GM18867 (cell line): ENCODE measurements at regions not wholly inside any gene's neighbourhood (a gene's known extent, or its start where the extent isn't known, plus 50 kb on each side); places are given as distances from the start of the nearest gene placed in this dataset.
"Not testable (repeated sequence)": the region's sequence is repeated elsewhere in the genome, so short reads cannot be mapped to it uniquely, and the experiment has no call there.

ENCODE experiments used
- ATAC-seq: cut with Tn5 transposase; IDR thresholded peaks from one replicate; pipeline ENCODE4 v1.9.1; 2021; ENCODE audit warnings: mild to moderate bottlenecking, moderate library complexity; ENCODE audit not compliant: unreplicated experiment

DNA sequence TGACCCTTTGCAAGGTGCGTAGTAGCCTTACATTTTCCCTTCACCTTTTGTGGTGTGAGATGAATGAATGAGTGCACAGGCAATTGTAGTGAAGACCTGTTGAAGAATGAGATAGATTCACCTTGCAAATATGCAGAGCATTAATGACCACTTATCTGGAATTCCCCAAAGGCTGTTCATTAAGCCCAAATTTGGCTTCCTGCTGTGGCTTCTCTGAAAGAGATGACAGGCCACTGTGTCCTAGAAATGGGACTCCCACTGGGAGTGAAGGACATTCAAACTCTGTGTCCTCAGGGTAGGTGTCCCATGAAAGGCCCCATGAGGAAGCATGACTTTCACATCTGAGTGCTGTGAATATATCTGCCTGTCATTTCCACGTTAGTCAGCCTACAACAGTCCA lies 1821.8 kb upstream of the PIK3C3 start:
- ATAC-seq: no peak

DNA sequence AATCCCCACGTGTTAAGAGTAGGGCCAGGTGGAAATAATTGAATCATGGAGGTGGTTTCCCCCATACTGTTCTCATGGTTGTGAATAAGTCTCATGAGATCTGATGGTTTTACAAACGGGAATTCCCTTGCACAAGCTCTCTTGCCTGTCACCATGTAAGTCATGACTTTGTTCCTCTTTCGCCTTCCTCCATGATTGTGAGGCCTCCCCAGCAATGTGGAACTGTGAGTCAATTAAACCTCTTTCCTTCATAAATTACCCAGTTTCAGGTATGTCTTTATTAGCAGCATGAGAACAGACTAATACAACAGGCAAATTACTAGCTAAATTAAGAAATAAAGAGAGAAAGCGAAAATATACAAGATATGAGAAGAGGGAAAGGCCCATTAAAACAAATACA lies 1822.6 kb upstream of the PIK3C3 start:
- not testable (repeated sequence) for ATAC-seq

DNA sequence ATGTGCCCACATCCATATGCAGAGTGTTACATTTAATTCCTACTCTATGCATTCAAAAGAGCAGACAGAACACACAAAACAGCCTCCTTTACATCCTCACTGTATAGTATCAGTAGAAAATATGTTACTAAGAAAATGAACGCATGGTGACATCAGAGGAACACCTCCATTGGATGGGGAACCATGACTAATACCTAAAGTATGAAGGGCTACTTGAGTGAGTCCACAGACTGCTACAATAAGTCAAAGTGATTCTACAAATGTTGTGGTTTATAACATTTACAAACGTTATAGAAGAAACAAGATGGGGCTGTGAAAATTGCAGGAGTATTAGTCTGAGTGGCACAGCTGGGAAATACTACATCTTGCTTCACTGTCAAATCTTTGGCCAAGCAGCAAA lies 1830.9 kb upstream of the PIK3C3 start:
- ATAC-seq: peak; percentile 74

DNA sequence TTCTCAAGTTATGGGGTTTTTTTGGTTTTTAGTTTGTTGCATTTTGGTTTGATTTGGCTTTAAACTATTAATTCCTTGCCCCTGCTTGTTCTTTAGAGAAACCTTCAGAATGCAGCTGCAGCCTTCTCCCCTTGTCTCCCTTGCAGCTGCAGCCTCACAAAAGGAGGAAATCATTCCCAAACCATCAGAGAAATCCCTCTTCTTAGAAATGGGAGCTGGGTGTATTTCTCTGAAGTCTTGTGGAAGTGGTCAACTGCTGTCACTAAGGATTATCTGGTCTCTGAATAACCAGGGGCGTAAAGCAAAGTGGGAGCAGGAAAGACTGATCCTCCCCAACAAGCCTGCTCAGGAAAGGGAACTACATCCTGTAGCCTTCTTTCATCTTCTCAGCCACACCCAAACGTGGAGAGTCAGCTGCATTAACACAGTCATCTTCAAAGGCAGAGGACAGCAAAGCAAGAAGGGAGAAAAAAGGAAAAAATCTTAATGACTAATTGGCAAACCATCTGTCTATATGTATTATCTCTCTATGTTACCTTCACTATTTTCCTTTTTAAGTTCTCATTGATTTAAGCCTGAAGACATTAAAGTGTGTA lies 1834.1 kb upstream of the PIK3C3 start:
- ATAC-seq: no peak

DNA sequence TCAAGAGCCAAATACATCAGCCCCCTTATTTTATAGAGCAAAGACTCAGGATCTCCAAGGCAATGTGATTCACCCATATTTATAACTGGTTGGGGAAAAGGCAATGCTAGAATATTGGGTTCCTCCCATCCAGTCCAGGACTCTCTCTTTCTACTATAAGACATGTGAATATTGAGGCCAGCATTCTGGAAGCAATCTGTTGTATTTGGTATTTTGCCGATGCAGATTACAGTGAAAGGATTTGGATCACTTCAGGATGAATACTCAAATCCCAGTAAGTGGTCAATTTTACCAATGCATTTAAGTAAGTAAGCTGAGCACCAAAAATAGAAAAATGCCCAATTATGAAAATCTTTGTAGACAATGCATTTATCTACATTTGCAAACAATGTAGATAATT lies 1834.7 kb upstream of the PIK3C3 start:
- ATAC-seq: no peak

DNA sequence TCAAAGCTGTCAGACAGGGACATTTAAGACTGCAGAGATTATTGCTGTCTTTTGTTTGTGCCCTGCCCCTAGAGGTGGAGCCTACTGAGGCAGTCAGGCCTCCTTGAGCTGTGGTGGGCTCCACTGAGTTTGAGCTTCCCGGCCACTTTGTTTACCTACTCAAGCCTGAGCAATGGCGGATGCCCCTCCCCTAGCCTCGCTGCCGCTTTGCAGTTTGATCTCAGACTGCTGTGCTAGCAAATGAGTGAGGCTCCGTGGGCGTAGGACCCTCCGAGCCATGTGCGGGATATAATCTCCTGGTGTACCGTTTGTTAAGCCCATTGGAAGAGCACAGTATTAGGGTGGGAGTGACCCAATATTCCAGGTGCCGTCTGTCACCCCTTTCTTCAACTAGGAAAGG lies 1835.5 kb upstream of the PIK3C3 start:
- ATAC-seq: not testable (repeated sequence)

DNA sequence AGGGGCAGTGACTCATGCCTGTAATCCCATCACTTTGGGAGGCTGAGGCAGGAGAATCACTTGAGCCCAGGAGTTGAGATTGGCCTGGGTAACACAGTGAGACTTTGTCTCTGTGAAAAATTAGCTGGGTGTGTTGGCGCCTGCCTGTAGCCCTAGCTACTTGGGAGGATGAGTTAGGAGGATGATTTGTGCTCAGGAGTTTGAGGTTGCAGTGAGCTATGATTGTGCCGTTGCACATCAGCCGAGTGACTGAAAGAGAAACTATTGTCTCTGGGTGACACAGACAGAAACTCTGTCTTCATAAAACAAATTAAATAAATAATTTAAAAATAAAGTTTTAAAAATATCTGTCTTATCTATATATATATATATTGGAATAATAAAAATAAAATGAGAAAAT lies 1844.6 kb upstream of the PIK3C3 start:
- ATAC-seq: no peak

DNA sequence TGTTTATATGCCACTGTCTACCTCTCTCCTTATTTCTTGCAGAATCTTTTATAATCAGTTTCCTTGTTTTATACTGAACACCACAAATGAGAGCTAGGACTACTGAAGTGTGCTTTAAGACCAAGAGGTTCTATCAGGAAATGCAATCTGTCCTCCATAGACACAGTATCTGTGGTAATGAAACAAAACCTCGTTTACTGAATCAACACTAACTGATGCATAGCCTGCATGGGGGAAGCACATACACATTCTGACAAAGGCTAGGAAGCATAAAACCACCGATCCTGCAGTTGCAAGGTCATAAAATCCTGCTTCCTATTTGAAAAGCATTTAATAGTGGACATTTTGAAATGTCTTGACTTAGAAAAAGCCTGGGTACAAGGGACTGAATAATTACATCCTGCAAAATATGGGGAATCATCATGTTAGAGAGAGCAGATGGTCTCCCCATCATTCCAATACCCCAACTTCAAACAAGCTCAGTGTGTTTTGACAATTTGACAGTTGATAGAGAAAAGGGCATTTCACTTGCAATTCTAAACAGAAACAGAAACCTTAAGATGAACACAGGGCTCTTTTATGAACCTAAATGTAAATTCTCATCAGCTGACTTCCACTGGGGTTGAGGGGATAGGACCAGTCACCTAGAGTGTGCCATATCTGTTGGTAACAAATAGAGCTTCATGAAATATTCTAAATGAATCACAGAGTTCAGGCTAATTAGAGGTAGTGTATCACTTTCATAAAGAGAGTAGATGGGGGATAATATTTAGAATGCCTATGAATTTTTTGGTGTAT lies 1845.6 kb upstream of the PIK3C3 start:
- no peak for ATAC-seq

DNA sequence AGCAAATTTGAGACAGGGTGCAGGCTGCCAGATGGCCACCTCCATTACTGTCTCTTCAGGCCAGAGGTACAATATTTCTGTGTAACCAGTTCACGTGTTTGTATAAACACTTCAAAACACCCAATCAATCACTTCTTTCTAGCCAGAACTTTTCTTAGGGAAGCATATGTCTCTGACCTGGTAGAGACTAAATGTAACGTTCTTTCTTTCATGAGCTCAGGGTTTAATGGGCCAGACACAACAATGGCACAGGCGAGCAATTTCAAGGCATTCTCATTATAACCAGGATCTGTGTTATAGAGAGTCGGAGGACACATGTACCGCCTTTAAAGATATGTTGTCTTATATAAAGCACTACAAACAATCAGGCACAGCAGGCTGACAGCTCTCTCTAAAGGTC lies 1846.4 kb upstream of the PIK3C3 start:
- no peak for ATAC-seq

DNA sequence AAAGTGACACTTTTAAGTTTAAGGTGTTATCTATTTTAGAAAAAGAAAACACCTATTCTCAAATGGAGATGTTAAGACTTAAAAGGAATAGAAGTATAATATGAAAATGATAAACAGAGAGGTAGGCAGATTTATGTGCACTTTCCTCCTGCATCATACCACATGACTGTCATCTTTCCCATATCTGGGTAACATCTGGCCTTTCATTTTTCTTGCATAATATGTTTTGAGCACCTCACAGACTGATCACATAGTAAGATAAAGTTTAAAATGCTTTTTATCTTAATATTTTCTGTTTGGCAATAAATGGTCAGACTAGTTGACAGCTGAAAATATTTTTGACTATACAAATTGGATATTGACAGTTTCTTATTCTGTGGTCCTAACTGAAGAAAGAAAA lies 1852.1 kb upstream of the PIK3C3 start:
- no peak for ATAC-seq

DNA sequence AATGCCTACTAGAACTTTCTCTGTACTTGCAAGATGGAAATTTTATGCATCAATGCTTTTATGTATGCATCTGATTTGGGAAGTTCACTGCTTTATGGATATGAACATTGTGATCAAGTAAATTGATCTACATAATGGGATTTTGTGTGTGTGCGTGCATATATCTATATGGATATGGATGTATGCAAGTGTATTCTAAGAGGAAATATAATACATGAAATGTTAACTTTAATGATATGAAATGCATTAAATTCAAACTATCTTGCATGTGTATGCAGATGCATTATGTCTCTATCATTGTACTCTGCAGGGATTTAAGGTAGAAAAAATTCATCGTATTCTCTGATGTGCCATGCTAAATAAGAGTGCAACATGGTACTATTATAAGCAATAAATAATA lies 1855.4 kb upstream of the PIK3C3 start:
- no peak for ATAC-seq

DNA sequence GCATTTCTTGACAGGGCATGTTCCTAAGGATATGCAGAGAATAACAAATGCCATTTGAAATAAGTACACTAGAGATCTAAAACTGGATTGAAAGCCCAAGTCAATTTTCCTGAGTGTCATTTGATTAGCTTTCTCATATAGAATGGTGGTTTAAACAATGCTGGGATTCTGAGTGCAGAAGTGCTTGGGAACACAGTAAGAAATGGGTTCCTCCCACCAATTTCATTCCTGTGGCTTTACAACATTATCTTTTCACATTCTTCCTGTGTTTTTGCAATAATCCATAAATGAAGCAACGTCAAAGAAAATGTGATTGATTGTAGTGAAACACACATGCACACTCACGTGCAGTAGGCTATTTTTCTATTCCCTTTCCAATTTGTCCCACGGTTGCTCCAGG lies 1858.4 kb upstream of the PIK3C3 start:
- ATAC-seq: no peak

DNA sequence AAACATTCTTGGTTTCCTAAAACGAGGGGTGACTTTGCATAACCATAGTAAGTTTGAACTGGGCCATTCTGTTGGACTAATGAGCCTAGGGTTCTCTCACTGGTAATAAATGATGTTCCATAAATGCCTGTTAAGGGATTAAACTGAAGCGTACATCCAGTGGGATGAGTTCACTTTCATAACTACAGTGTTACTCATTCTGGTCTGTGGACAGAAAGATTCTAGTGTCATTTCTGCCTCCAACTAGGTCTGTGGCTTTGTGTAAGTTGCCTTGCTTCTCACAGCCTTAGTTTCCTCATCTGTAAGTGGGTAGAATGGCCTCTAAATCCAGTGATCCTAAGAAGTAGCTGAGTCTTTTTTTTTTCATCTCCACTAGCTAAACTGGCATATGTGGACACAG lies 1860.6 kb upstream of the PIK3C3 start:
- no peak for ATAC-seq

DNA sequence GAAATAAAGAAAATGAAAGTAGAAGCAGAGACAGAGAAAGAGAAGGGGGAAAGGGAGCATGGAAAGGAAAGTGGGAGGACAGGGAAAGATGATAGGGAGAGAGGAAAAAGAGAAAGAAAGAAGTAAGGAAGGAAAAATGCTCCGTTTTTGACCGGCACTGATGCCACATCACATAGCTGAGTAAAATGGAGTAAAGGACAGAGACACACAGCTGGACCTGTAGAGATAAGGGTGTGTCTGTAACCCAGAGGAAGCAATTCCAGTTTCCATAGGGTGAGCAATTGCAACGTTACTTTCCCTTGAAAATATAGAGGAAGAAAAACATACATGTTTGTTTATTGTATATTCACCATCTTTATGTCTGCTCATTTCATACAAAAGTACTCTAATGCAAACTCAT lies 1866.9 kb upstream of the PIK3C3 start:
- ATAC-seq: no peak

DNA sequence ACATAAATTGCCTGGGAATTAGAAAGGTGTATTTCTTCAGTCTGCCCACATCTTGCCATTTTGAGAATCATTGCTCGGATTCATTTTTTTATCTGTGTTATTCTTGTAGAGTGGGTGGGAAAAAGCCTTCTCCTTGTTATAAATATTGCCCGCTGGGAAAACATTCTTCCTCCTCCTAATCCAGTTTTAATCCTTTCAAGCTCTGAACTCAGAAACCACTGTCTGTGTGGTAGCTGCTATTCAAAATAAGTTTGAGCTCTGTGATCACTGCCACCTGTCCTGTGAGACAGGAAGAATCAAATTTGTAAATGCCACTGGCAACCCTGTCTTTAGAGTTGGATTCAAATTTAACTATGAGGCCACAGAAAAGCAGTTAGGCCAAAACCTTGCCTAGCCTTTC lies 1875.2 kb upstream of the PIK3C3 start:
- no peak for ATAC-seq

DNA sequence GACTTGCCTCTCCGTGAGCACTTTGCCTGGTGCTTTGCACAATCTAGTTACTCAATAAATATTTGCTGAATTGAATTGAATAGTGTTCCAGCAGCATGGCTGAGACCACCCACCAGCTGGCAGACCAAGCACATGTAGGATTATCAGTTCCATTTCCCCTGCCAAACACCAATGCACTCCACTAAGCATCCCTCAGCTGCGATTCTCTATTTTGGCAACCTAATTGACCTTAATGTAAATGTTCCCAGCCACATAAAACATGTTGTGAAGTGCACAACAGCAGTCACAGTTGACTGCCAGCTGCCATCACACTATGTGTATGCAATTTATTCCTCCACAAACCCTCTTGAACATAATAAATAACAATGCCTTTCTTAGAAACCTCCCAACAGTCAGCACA lies 1879.4 kb upstream of the PIK3C3 start:
- no peak for ATAC-seq

DNA sequence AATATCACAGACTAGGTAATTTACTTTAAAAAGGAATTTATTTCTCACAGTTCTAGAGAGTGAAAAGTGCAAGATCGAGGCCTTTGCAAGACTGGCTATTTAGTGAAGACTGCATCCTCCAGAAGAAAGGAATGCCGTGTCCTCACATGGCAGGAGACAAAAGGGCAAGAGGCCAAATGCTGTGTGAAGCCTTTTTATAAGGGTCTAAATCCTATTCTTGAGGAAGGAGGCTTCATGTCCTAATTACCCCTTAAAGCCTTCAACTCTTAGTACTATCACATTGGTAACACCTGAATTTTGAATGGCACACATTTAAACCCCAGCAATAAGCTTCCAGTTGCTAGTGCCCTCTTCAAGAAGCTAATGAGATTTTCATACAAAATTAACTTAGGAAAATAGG lies 1882.3 kb upstream of the PIK3C3 start:
- no peak for ATAC-seq

DNA sequence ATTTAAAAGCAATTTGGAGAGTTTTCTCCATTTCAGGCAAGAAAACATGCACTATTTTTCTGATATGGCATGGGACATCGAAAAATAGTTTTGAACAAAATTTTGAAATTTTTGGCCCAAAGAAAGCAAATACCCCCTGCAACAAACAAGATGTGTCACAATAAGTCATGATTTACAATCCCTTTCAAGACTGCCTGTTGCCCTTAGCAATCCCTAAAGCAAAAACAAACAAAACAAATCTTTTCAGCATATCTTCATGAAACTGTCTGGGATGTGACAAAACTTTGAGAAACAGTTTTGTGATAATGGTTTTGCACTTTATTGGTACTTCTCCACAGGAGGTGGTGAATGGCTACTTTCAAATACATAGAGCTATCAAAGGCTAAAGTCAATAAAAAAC lies 1888.7 kb upstream of the PIK3C3 start:
- no peak for ATAC-seq

DNA sequence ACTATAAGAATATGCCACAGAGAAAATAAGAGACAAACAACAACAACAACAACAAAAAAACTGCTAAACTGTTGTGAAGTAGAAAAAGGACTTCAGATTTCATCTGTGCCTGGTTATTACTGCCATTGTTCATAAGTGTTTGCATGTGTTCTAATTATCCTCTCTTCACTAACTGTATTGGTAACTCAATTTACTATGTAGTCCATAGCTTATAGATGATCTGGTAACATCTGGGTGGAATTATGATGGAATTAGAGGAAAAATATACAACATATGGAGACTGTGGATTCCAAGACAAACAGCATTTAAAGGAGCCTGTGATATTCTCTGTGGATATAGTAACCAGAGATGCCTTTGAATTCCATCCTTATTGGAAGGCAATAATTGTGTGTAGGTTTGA lies 1891.5 kb upstream of the PIK3C3 start:
- ATAC-seq: no peak

DNA sequence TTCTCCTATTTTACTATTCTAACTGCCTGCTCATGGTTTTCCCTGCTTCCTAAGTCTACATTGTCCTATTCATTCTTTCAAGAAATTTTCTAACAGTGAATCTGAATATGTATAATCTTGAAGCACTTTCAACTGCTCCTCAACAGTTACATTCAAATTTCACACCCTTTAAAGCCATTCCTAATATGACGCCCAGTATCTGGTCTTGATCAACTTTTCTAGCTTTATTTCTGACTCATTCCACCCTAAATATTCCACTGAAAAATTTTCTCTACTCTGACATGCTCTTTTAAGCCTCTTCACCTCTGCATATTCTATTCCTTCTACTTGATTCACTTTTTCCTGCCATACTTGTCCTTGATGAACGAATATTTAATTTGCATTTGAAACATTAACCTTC lies 1893.9 kb upstream of the PIK3C3 start:
- no peak for ATAC-seq

DNA sequence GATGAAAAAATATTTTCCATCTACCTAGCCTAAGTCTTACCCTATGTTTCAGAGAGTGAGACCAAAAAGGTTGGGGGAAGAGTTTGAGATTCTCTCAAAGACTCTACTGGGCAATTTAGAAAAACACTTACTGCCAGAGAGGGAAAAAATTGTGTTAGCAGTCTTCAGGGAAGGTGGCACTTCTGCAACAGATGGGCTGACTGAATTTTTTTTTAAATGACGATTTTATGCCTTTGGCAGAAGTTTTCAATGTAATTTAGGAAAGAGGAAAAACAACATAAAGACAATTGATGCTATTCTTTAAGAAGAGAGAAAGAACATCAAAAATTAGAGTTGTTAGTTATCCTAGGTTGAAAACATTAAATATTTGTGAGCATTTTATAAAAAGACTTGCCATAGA lies 1894.5 kb upstream of the PIK3C3 start:
- no peak for ATAC-seq

DNA sequence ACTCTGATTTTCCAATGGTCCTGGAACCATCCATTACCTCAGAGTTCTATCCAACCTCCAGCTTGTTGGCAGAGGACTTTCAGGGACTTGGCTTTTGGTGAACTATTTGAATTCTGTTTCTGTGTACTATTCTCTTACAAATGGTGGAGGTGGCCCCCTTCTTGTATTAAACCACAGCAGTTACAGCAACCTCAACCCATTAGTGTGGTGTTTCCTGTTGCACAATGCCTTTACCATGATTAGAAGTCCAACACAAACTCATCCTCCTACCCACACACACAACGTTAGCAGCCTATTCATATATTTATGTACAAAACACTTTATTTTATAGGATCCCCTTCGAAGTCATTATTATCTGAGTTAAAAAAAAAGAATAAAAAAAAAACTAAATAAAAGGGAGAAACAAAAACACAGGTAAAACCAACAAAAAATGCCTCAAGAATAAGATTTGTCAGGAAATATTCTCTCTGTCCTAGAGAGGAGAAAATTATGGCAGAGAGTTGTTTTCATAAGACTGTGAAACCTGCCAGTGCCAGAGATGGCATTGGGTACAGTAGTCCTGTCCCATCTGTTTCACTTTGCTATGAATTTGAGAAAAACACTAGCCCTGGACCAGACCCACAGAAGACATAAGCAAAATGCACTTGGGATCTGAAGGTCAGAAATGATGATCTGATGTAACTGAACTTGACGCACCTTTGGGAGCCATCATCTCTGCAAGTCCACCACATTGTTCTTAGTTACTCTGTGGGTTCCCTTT lies 1896.0 kb upstream of the PIK3C3 start:
- ATAC-seq: no peak
